ENCODE measurements at regions not wholly inside any gene's neighbourhood (a gene's known extent, or its start where the extent isn't known, plus 50 kb on each side); places are given as distances from the start of the nearest gene placed in this dataset.

DNA sequence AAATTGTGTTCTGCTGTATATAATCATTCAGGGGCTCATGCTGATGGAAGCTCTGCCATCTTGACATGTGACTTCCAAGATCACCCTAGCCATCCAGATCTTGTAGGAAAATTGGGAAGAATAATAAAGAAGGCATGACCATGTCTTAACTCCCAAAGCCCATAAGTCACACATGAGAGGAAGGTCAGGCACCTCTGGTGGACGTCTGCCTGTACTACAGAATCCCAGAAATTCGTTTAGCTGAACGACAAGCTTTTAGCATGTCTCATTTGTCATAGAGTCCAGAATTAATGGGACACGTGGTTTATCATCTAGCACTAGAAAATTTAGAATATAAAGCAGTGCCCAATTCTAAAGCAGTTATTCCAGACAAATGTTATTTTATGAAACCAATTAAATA is 212.7 kb downstream of the CENPC start:
- no peak overlapping the region for H3K27ac ChIP-seq
- intact Hi-C loops (cut with DNase I; ENCODE audit: low total_unique reads), result no loop called here
- no peak overlapping the region for H3K4me3 ChIP-seq
- no peaks in the 10 kb centered on the region for H3K9me3 ChIP-seq
- H3K36me3 ChIP-seq, result no peaks in the 10 kb centered on the region
- TF ChIP-seq POLR2A (IDR thresholded peaks at IDR 0.05) (no peak), CTCF (IDR thresholded peaks at IDR 0.05) (no peak)
- H3K4me1 ChIP-seq, result no peaks in the 10 kb centered on the region
- no peaks in the 10 kb centered on the region for H3K27me3 ChIP-seq
- DNase-seq, result no peak

DNA sequence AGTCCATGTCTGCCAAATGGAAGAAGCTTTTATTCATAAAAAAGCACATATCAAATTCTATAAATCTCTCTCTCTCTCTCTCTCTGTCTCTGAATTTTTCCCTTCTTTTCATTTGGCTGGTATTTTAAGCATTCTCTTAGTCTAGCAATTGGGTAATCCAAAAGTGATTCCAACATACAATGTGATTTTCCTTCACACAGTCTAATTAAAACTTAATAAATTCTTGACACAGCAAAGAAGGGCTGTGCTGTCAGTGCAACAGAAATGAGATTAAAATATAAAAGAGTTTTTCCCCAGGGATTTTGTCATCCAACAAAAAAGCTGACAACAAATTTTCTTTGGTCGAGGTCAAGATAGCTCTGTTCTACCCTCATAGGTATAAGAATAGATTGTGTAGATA is 216.9 kb downstream of the CENPC start:
- intact Hi-C loops (cut with DNase I; ENCODE audit: low total_unique reads), result no loop called here

DNA sequence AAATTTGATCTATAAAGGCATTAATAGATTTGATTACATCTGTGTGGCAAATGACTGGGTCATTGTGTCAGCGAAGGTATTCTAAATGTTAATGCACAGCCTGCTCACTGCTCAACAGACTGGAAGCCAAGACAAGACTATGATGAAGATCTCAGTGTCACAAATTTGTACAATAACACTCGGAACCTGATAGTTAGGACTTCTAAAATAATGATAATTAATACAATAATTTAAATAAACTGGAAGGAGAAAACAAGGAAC is 217.4 kb downstream of the CENPC start:
- intact Hi-C loops (cut with DNase I; ENCODE audit: low total_unique reads), result no loop called here
- Histone ChIP-seq H3K4me3 (no peak overlapping the region), H3K27ac (no peak overlapping the region), H3K9me3 (no peaks in the 10 kb centered on the region), H3K4me1 (no peaks in the 10 kb centered on the region), H3K36me3 (no peaks in the 10 kb centered on the region), H3K27me3 (no peaks in the 10 kb centered on the region)
- no peak for TF ChIP-seq CTCF (IDR thresholded peaks at IDR 0.05)
- no peak for TF ChIP-seq POLR2A (IDR thresholded peaks at IDR 0.05)
- no peak for DNase-seq

More for the DNA sequence above, 216.9 kb downstream of the CENPC start:
- DNase-seq, result no peak
- no peak overlapping the region for H3K27ac ChIP-seq
- no peaks in the 10 kb centered on the region for H3K4me1 ChIP-seq
- no peaks in the 10 kb centered on the region for H3K36me3 ChIP-seq
- H3K4me3 ChIP-seq, result no peak overlapping the region
- no peaks in the 10 kb centered on the region for H3K9me3 ChIP-seq
- no peaks in the 10 kb centered on the region for H3K27me3 ChIP-seq
- TF ChIP-seq POLR2A (IDR thresholded peaks at IDR 0.05) (no peak), CTCF (IDR thresholded peaks at IDR 0.05) (no peak)

GRCh38 chr4:67327245-67328017 is 217.9 kb downstream of the CENPC start:
- Histone ChIP-seq H3K4me1 (no peaks in the 10 kb centered on the region), H3K36me3 (no peaks in the 10 kb centered on the region), H3K4me3 (no peak overlapping the region), H3K27me3 (no peaks in the 10 kb centered on the region), H3K9me3 (no peaks in the 10 kb centered on the region), H3K27ac (no peak overlapping the region)
- TF ChIP-seq POLR2A (IDR thresholded peaks at IDR 0.05) (no peak), CTCF (IDR thresholded peaks at IDR 0.05) (peak; percentile 55 to 73 (median 70))
- DNase-seq, result peak; percentile 18 to 20
- intact Hi-C loops (cut with DNase I; ENCODE audit: low total_unique reads), result no loop called here

DNA sequence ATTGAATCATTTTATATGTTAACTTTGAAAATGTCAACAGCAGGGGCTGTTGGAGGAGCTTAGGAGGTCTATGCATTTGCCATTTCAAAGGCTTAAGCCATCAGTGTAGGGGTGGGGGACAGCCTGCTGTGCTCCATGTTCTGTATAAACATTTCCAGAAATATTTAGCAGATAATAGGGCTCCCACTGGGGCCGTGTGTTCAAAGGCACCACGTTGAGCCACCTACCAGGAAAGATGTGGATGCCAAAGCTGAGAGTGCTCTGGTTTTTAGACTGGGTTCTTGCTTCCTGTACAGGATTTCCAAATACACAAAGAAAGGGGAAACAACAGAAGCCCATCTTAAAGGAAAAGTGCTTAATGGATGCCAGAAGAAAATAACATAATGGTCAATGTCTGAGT is 219.5 kb downstream of the CENPC start:
- no peaks in the 10 kb centered on the region for H3K27me3 ChIP-seq
- no peak for TF ChIP-seq POLR2A (IDR thresholded peaks at IDR 0.05)
- TF ChIP-seq CTCF (IDR thresholded peaks at IDR 0.05), result no peak
- H3K4me3 ChIP-seq, result no peak overlapping the region
- no peak overlapping the region for H3K27ac ChIP-seq
- no peak for DNase-seq
- no peaks in the 10 kb centered on the region for H3K36me3 ChIP-seq
- intact Hi-C loops (cut with DNase I; ENCODE audit: low total_unique reads), result no loop called here
- H3K9me3 ChIP-seq, result no peaks in the 10 kb centered on the region
- H3K4me1 ChIP-seq, result no peaks in the 10 kb centered on the region

Data from uterus (tissue), 3 donors.